Neuronal stem cell (in vitro differentiated cells): ENCODE measurements at regions not wholly inside any gene's neighbourhood (a gene's known extent, or its start where the extent isn't known, plus 50 kb on each side); places are given as distances from the start of the nearest gene placed in this dataset.
"Not testable (repeated sequence)": the region's sequence is repeated elsewhere in the genome, so short reads cannot be mapped to it uniquely, and the experiment has no call there.

Experiments
- DNase-seq: peaks from one replicate; pipeline ENCODE4 v3.0.0-alpha.2; 2013; ENCODE audit warnings: low spot score
- H2AFZ ChIP-seq: one replicate; pipeline ENCODE4 v1.6.1; 2013; ENCODE audit warnings: mild to moderate bottlenecking, low read length, inconsistent platforms
- H2AK5ac ChIP-seq: 2 replicates; pipeline ENCODE4 v1.6.1; 2013; ENCODE audit warnings: low read depth, mild to moderate bottlenecking, inconsistent platforms, low read length, moderate library complexity, mixed read lengths
- H2BK120ac ChIP-seq: 2 replicates; pipeline ENCODE4 v1.6.1; 2013; ENCODE audit warnings: low read depth, mild to moderate bottlenecking, inconsistent platforms, low read length, moderate library complexity, mixed read lengths
- H2BK12ac ChIP-seq: one replicate; pipeline ENCODE4 v1.6.1; 2013; ENCODE audit warnings: low read length, inconsistent platforms
- H2BK15ac ChIP-seq: 2 replicates; pipeline ENCODE4 v1.6.1; 2013; ENCODE audit warnings: mild to moderate bottlenecking, low read length, inconsistent platforms, mixed read lengths
- H2BK5ac ChIP-seq: one replicate; pipeline ENCODE4 v1.6.1; 2013; ENCODE audit warnings: inconsistent platforms, mild to moderate bottlenecking, low read length, moderate library complexity
- H3K14ac ChIP-seq: one replicate; pipeline ENCODE4 v1.6.1; 2013; ENCODE audit warnings: low read length, inconsistent platforms
- H3K18ac ChIP-seq: 2 replicates; pipeline ENCODE4 v1.6.1; 2013; ENCODE audit warnings: low read length, inconsistent platforms
- H3K23ac ChIP-seq: 2 replicates; pipeline ENCODE4 v1.6.1; 2013; ENCODE audit warnings: low read depth, mild to moderate bottlenecking, mixed read lengths, low read length, inconsistent platforms; ENCODE audit not compliant: poor library complexity
- H3K27ac ChIP-seq: replicated peaks from 3 replicates; pipeline ENCODE4 v1.5.1; 2013; ENCODE audit warnings: low read length, inconsistent platforms
- H3K27me3 ChIP-seq, 3 experiments: 2 replicates each; pipeline ENCODE4 v1.6.1; 2013; ENCODE audit warnings: low read length in 3 of 3, mild to moderate bottlenecking in 2 of 3, inconsistent platforms in 1 of 3, low read depth in 1 of 3, mixed read lengths in 1 of 3, moderate library complexity in 1 of 3; ENCODE audit not compliant: control insufficient read depth in 3 of 3, insufficient read depth in 3 of 3
- H3K36me3 ChIP-seq, 2 donors: replicated peaks in 1 of 2; 2 replicates each; pipeline ENCODE4 v1.6.1; 2013; ENCODE audit warnings: low read length in 2 of 2; ENCODE audit not compliant: control insufficient read depth in 2 of 2, insufficient read depth in 2 of 2
- H3K4ac ChIP-seq: 2 replicates; pipeline ENCODE4 v1.6.1; 2013; ENCODE audit warnings: inconsistent platforms, mild to moderate bottlenecking, low read length, moderate library complexity
- H3K4me1 ChIP-seq, 2 donors: 1 replicate in 1 of 2; 2 replicates in 1 of 2; pipeline ENCODE4 v1.6.1; 2013; ENCODE audit warnings: low read length in 2 of 2, low read depth in 1 of 2; ENCODE audit not compliant: control insufficient read depth in 2 of 2, insufficient read depth in 1 of 2
- H3K4me2 ChIP-seq: one replicate; pipeline ENCODE4 v1.6.1; 2013; ENCODE audit warnings: mild to moderate bottlenecking, low read length, inconsistent platforms; ENCODE audit not compliant: insufficient read depth, poor library complexity, severe bottlenecking
- H3K4me3 ChIP-seq, 2 donors: 2 replicates each; pipeline ENCODE4 v1.5.1; 2013; ENCODE audit warnings: low read length in 2 of 2, mild to moderate bottlenecking in 2 of 2, inconsistent platforms in 1 of 2, moderate library complexity in 1 of 2
- H3K79me1 ChIP-seq: one replicate; pipeline ENCODE4 v1.6.1; 2013; ENCODE audit warnings: low read depth, mild to moderate bottlenecking, inconsistent platforms, low read length, moderate library complexity
- H3K9ac ChIP-seq: one replicate; pipeline ENCODE4 v1.6.1; 2013; ENCODE audit warnings: mild to moderate bottlenecking, low read depth, low read length, inconsistent platforms; ENCODE audit not compliant: poor library complexity
- H3K9me3 ChIP-seq, 2 donors: replicated peaks in 1 of 2; 2 replicates each; pipeline versions ENCODE3 to v1.6.1; 2013; ENCODE audit warnings: low read length in 2 of 2, mild to moderate bottlenecking in 2 of 2, inconsistent platforms in 1 of 2, low read depth in 1 of 2, mixed read lengths in 1 of 2, moderate library complexity in 1 of 2; ENCODE audit not compliant: control insufficient read depth in 2 of 2, insufficient read depth in 1 of 2
- H4K8ac ChIP-seq: one replicate; pipeline ENCODE4 v1.6.1; 2013; ENCODE audit warnings: low read depth, mild to moderate bottlenecking, inconsistent platforms, low read length, moderate library complexity
- H4K91ac ChIP-seq: one replicate; pipeline ENCODE4 v1.6.1; 2013; ENCODE audit warnings: low read length, low read depth, mild to moderate bottlenecking, inconsistent platforms; ENCODE audit not compliant: poor library complexity
- WGBS, 2 donors: extraction: QIAGEN DNeasy Blood & Tissue Kit; methylation state at CpG; one replicate each; pipeline ENCODE4 v1.1.7; 2013; ENCODE audit warnings: missing lambda C conversion rate in 2 of 2, mixed read lengths in 1 of 2; ENCODE audit not compliant: insufficient read length in 2 of 2, insufficient replicate concordance in 1 of 2; ENCODE audit errors: extremely low coverage in 2 of 2; 5-methylcytosine and 5-hydroxymethylcytosine counted together

DNA sequence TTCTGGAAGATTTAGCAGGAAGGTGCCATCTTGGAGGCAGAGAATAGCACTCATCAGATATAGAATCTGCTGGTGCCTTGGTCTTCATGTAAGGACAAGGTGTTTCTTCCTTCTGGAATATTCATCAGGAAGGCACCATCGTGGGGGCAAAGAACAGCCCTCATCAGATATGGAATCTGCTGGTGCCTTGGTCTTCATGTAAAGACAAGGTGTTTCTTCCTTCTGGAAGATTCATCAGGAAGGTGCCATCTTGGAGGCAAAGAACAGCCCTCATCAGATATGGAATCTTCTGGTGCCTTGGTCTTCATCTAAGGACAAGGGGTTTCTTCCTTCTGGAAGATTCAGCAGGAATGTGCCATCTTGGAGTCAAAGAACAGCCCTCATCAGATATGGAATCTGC lies 4500.5 kb upstream of the OR11H1 start:
- H3K23ac ChIP-seq, DNase-seq, H2BK5ac ChIP-seq, H3K4ac ChIP-seq, H3K27me3 ChIP-seq, H3K4me3 ChIP-seq, H3K36me3 ChIP-seq, H2AFZ ChIP-seq, H4K8ac ChIP-seq, H2BK15ac ChIP-seq, H2BK120ac ChIP-seq, H4K91ac ChIP-seq, H3K14ac ChIP-seq, H2AK5ac ChIP-seq, H3K4me2 ChIP-seq, H3K9ac ChIP-seq, H3K18ac ChIP-seq, H3K27ac ChIP-seq, H3K79me1 ChIP-seq, H2BK12ac ChIP-seq, H3K4me1 ChIP-seq: not testable (repeated sequence)
- WGBS, 2 donors, result no CpG with 5 or more reads among the region's 1 CpG
- peaks cover 0 to 12% of the 10 kb centered on the region in 2 donors for H3K9me3 ChIP-seq

DNA sequence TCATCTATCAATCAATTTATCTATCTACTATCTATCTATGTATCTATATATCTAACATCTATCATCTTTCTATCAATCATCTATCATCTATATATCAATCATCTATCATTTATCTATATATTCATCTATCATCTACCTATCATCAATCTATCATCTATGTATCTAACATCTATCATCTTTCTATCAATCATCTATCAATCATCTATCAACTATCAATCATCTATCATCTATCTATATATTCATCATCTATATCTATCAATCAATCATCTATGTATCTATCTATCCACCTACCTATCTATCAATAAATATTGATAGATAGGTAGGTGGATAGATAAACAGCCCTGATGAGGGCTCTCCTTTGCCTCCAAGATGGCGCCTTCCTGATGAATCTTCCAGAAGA lies 4499.8 kb upstream of the OR11H1 start:
- not testable (repeated sequence) for H3K4me3 ChIP-seq, H4K91ac ChIP-seq, H3K23ac ChIP-seq, H2AK5ac ChIP-seq, H2AFZ ChIP-seq, DNase-seq, H2BK12ac ChIP-seq, H3K36me3 ChIP-seq, H3K9ac ChIP-seq, H3K27me3 ChIP-seq, H2BK5ac ChIP-seq, H2BK120ac ChIP-seq, H4K8ac ChIP-seq, H2BK15ac ChIP-seq, H3K4me2 ChIP-seq, H3K18ac ChIP-seq, H3K4me1 ChIP-seq, H3K79me1 ChIP-seq, H3K4ac ChIP-seq, H3K27ac ChIP-seq, H3K14ac ChIP-seq
- peaks cover 0 to 12% of the 10 kb centered on the region in 2 donors for H3K9me3 ChIP-seq
- no CpG with 5 or more reads among the region's 1 CpG for WGBS, 2 donors

DNA sequence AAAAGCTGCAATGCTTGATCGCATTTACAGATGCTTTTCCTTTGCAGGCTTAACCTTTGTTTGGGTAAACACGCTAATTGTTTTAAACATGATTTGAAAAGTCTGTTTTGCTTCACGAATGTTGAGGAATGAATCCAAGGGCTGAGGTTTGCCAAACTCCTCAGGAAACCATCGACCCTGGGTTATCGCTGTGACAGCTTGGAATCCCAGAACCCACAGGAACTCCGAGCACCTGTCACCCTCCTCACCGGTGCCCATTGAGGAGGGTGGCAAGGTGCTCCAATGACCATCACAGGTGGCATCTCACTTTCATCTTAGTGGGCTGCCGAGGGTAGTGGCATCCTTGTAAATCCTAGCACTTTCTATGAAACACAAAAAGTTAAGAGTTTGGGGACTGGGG lies 4498.5 kb upstream of the OR11H1 start:
- not testable (repeated sequence) for H4K8ac ChIP-seq, H3K27ac ChIP-seq, H2AK5ac ChIP-seq, H4K91ac ChIP-seq, DNase-seq, H3K23ac ChIP-seq, H3K9ac ChIP-seq, H3K4me3 ChIP-seq, H2BK15ac ChIP-seq, H3K4ac ChIP-seq, H3K4me1 ChIP-seq, H3K18ac ChIP-seq, H3K36me3 ChIP-seq, H3K27me3 ChIP-seq, H2BK12ac ChIP-seq, H3K14ac ChIP-seq, H3K4me2 ChIP-seq, H2BK120ac ChIP-seq, H2AFZ ChIP-seq, H3K79me1 ChIP-seq, H2BK5ac ChIP-seq
- peaks cover 0 to 16% of the 10 kb centered on the region in 2 donors for H3K9me3 ChIP-seq
- no CpG with 5 or more reads among the region's 8 CpGs for WGBS, 2 donors

DNA sequence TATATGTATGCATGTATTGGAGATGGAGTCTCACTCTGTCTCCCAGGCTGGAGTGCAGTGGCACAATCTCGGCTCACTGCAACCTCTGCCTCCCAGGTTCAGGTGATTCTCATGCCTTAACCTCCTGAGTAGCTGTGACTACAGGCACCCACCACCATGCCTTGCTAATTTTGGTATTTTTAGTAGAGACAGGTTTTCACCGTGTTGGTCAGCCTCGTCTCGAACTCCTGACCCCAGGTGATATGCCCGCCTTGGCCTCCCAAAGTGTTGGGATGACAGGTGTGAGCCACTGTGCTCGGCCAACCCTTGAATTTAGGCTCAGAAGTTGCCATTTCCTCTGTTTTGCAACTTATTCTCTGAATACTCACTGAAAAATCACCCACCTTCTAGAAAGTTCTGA lies 4498.0 kb upstream of the OR11H1 start:
- H3K9ac ChIP-seq, H3K27me3 ChIP-seq, H3K79me1 ChIP-seq, H4K8ac ChIP-seq, DNase-seq, H2BK5ac ChIP-seq, H3K18ac ChIP-seq, H2AFZ ChIP-seq, H3K4ac ChIP-seq, H2BK15ac ChIP-seq, H3K4me3 ChIP-seq, H4K91ac ChIP-seq, H2BK120ac ChIP-seq, H3K23ac ChIP-seq, H2BK12ac ChIP-seq, H3K14ac ChIP-seq, H3K27ac ChIP-seq, H3K4me1 ChIP-seq, H2AK5ac ChIP-seq, H3K36me3 ChIP-seq, H3K4me2 ChIP-seq: not testable (repeated sequence)
- no CpG with 5 or more reads among the region's 6 CpGs for WGBS, 2 donors
- peaks cover 0 to 16% of the 10 kb centered on the region in 2 donors for H3K9me3 ChIP-seq
